GM04504 (cell line): ENCODE measurements at regions not wholly inside any gene's neighbourhood (a gene's known extent, or its start where the extent isn't known, plus 50 kb on each side); places are given as distances from the start of the nearest gene placed in this dataset.

Source experiments
- DNase-seq: peaks from one replicate; pipeline ENCODE4 v3.0.0-alpha.2; 2012; ENCODE audit warnings: low read depth

DNA sequence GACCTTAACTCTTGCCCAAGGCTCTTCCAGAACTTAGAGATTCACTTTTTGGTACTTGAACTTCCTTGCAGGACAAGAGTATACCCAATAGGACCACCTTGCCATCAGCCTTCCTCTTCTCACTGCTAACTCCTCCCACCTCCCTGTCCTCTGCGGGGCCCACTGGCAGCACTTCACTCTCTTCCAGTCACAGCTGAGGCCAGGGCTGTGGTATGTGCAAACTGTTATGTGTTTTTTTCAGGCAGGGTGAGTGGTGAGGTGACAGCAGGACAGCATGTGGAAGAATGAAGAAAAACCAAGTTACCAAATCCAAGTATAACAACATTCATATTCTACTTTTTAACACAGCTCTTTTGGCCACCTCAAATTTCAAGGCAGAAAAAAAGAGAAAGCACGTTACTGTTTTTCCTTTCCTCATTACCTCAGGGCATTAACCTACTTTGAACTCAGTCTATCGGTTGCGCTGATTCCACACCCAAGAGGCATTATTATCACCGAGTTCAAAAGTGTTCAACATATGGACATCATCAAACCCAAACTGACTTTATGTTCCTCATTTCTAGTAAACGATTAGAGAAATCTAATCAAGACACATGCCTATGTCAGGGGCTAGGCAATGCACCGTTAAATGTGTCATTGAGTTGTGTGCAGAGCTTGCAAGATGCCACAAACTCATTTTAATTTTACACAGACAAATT lies 605.2 kb upstream of the SYT4 start:
- no peak for DNase-seq

DNA sequence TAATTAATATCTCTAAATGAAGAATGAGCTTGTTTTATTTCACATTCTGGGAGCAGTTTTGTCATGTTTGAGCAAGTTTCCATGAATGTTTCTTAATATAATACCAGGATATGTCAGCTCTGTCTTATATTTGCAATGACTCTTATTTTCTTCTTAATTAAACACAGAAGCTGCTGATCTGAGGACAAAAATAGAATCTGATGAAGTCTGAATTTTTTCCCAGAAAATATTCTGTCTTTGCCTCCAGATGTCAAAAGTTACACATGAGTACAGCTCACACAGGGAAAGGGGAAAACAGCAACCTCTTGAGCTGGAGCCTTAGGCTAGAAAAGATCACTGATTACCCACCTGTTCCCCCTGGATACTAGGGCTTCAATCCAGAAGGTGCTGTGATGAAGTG lies 606.6 kb upstream of the SYT4 start:
- no peak for DNase-seq

DNA sequence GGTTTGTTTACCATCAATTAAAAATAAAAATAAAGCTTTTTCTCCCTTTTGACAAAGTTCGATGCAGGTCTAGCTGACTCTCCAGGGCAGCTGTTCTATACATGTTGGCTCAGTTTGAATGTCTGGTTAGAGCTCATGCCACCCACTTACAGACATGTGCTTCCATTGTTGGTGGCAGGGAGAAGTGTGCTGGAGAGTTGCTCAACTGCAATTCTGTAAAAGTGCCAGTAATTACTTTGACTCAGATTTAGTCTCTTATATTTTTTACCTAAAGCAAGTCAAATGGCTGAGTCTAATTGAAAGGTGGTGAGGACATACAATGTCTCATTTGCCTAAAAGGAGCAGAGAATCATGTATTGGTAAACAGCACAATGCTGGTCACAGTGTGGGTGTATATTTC lies 609.1 kb upstream of the SYT4 start:
- no peak for DNase-seq

DNA sequence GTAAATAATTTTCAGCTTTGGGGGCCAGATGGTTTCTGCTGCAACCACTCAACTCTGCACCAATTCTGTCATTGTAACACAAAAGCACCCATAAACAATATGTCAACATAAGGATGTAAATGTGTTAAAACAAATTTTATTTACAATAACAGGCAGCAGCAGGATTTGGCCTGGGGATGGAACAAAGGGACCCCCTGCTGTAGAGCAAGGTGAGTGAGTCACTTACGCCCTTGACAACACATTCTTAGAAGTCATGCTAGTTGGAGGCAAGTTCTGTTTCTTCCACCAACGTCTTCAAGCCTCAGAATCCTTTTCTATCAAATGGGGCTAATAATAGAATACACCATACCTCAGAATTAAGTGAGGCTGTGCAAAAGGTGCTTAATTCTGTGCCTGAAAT lies 610.2 kb upstream of the SYT4 start:
- DNase-seq = no peak

DNA sequence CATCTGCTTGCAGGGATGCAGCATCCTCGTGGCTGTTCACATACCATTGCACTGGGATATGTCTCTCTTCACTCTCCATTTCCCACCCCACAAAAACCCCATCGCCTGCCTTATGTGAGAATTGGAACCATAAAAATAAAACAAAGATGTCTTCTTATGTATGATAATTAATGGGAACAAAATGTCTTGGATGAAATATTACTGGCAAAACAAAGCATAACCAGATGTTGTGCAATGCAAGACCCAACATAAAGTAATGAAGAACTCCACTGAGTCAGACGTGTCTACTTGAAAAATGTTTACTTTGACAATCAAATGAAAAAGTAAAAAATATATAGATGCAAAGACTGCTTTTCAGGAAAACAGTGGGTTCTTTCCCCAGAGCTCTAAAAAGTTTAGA lies 611.3 kb upstream of the SYT4 start:
- no peak for DNase-seq

DNA sequence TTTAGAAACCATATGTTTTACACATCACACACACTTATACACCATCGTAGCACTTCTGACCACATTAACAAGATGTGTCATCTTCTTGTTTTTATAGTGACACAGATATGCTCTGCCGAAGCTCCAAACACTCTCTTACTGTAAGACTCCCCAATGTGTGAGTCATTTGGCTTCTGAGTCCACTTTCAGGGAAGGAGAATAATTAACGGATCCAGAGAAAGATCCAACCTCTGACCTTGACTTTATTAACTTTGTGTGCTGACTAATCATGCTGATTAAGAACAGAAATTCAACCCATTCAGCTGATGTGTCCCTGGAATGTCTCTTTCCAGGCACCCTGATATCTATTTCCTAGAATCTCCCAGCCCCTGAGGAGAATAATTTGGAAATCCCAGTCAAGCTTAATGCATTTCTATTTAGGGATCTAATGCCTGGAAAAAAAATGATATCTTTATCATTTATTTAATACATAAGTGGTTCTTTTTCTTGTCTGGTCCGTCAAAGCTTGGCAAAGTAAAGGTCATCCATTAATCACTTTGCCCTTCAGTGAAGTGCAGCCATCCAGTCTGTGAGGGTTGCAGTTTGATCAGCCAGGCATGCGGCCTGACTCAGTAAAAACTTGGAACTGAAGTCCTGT lies 615.8 kb upstream of the SYT4 start:
- peak; percentile 36 for DNase-seq

DNA sequence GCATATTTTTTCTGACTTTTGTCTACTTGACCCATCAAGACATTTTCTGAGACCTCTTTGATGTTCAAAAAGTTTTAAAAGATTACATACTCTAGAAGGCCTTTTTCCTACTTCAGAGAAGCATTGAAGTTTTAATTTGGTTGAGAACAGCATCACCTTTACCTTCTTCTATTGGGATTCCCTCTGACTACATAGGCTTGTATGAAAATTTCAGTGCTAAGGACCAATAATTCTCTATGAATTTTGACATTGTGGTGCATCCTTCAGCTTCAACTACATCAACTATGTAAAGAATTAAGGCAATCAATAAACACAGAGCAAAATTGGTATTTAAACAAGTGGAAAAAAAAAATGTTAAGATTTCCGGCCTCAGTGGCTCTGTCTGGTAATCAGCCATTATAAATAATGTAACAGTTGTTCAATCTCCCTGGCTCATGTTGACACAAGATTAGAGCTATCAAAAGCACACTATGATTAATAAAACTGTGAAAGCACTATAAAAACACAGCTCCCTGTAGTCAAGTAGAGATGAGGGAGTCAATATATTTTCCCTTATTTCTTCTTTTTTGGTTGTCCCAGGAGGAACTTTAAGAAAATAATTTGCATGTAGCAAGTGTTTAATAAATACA lies 627.0 kb upstream of the SYT4 start:
- DNase-seq = no peak

DNA sequence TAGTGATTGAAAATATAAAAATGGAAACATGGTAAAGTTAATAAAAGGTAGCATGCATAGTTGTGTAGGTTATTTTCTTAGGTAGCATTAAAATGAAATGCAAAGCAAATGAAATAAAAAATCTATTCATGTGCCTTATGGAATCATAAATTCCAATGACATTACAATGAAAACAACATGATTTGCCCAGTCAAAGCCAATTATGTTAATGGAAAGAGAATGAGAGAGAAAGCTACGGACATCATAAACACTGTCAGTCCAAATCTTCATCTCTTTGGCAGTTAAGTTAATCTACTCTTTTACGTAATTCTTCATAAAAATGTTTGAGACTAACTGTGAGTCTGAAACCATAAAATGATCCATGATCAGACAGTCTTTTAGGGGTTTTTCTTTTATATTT lies 636.7 kb upstream of the SYT4 start:
- no peak for DNase-seq

DNA sequence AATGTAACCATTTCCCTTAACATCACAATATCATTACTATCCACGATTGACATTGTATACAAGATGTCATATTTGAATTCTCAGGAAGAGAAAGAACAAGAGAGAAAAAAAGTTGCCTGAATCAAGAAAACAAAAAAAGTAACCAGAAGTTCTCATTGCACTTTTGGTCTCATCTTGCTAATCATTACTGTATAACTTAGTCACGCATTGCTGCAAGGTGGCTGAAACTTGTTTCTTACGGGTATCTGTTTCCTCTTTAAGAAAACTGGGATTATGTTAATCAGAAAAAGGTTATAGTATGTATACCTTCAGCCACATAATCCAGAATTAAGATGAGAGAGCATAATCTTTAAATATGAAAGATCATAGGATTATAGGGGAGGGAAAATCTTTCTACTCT lies 639.7 kb upstream of the SYT4 start:
- no peak for DNase-seq

DNA sequence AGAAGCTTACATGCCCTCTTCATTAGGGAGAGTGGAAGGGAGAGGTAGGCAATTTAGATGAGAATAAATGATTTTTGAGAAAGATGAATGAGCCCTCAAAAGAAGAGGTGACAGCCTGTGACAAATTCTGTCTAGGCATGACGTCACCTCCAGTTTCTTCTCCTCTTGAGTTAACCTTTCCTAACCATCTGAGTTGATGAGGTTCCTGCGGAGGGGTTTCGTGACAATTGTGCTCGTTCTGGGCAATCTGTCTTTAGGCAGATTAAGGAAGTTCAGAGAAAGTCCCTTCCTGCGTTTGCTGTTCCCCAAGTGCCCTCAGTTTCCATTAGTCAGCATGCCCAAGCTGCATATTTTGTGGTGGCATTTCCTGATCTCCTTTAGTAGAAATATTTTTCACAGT lies 640.2 kb upstream of the SYT4 start:
- DNase-seq = no peak

DNA sequence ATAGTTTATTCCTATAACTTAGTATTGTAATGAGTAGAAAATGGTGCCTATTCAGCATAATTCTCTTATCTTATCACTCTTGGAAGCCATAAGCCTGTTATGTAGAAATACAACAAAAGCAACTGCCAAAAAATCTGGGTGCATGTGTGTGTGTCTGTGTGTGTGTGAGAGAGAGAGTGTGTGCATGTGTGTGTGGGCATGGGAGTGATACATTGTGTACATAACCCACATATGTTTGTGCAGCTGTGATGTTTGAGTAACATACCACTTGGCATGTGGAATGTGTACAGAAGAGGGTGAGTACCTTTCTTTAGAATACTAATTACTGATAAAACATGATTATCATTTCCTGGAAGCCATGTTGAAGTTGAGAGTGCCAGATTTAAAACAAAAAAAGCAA lies 642.3 kb upstream of the SYT4 start:
- no peak for DNase-seq

DNA sequence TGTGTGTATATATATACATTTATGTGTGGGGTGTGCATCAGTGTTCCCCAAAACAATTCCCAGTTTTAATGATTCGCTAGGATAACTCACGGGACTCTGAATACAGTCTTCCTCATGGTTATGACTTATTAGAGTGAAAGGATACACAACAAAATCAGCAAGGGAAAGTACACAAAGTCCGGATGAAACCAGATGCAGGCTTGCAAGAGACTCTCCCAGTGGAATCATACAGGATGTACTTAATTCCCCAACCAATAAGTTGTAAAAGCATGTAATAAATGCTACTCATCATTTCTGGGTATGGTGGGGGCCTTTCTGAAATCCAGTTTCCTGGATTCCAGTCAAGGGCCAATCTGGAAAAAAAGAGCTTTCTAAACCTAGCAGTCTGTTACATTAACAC lies 654.1 kb upstream of the SYT4 start:
- no peak for DNase-seq

DNA sequence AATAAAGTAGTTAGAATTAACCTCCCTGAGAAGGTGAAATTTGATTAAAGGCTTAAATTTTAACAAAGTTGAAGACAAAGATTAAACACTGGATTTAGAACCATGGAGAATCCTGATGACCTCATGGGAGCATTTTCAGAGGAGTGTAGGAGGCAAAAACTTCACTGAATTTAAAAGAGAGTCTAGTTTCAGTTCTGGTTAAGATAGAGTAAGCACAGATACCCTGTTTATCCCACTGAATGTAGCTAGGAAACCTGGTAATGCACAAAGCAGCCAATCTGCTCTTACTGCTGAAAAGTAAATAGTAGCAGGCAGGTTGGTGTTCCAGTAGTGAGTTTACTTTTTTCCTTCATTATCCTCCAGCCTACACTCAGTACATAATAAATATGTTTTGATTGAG lies 654.9 kb upstream of the SYT4 start:
- DNase-seq = no peak

DNA sequence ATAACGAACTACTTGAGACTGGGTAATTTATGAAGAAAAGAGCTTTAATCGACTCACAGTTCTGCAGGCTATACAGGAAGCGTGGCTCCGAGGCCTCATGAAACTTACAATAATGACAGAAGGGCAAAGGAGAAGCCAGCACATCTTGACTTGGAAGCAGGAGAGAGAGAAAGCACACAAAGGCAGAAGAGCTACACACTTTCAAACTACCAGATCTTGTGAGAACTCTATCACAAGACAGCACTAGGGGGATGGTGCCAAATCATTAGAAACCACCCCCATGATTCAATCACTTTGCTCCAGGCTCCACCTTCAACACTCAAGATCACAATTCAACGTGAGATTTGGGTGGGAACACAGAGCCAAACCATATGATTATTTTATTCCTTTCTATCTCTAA lies 655.9 kb upstream of the SYT4 start:
- no peak for DNase-seq

DNA sequence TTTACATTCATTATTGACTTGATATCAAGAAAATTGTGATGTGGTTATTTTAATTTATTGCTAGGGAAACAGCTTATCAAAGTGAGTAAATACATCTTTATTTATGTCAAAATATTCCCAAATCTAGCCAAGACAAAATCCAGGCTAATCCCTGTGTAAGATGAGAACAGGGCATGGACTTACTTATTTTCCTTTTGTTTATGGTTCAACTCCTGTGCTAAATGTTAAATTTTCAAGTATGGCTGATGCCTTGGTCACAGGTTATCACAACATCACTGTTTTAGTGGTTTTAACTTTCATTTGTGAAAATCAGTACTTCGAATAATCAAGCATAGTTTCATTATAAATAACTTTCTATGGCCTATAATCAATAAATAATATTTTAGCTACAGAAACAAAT lies 657.0 kb upstream of the SYT4 start:
- no peak for DNase-seq

DNA sequence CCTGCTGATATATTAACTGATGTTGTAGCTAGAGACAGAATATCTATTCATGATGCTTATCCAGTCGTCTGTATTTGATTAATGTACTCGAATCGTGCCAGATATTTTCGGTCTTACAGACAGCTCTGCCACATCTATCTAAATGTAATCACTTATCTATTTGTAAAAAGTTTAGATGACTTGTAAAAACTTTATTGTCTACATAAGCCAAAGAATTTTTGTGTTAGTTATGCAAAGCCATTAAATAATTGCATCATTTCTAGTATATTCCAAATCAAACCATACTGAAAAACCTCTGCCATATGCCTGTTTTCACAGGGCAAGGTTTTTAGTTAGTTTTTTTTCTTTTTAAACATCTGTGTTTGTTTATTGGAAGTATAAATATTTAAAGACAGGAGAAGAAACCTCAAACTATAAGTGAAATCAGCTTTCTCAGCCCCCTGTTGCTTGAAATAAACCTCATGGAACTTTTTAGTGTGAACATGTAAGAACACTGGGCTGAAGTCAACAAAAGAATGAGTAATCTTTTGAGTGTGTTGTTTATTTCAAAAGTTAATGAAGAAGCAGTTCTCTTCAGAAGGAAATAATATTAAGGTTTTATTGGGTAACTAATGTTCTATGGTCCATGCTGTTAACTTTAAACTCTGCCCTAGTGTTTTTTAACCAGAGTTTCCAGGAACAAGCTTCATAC lies 657.6 kb upstream of the SYT4 start:
- peak; percentile 24 for DNase-seq

DNA sequence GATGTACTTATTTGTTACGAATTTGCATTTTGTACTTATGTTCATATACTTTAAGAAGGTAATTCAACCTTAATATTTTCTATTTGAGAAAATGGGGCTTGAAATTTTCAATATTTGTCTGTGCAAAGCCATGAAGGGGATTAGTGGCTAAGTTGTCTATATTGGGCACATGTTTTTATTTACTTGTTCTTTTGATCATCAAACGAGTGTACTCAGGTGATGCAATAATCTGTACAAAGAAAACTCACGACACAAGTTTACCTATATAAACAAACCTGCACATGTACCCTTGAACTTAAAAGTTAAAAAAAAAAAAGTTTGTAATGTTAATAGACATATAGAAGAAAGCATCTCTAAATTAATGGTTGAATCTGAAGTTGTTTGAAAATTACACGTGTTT lies 658.9 kb upstream of the SYT4 start:
- no peak for DNase-seq

DNA sequence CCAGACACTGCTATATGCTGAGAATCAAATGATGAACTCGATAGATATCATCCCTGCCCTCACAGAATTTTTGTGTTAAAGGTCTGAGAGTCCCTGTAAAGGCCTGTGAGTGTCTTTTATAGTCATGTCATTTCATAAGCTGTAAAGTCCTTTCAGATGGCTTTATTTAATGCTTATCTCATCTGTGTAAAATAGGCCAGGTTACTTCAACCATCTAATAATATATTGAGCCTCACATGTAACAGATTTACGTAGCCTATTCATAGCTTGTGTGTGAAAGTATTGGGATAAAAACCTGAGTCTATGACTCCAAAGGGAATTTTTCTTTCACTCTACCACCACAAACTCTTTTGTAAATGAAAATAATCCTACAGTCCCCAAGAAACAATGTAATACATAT lies 672.0 kb upstream of the SYT4 start:
- no peak for DNase-seq

DNA sequence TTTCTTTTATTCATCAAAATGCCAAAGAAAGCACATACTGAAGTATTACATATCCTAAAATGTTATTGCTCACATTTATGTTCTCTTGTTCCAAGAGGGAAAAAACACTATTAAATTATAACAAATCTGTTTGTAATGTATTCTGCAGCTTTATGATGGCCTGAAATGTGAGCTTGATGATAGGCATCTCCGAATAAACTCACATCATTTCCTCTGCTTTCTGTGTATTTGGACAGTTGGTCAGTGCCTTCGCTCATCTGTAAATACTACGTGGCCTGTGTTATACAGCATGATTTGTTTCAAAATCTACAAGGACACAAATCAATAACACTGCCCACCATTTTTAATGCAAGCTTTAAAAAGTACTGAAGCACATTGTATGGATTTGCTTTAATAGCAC lies 672.8 kb upstream of the SYT4 start:
- no peak for DNase-seq

DNA sequence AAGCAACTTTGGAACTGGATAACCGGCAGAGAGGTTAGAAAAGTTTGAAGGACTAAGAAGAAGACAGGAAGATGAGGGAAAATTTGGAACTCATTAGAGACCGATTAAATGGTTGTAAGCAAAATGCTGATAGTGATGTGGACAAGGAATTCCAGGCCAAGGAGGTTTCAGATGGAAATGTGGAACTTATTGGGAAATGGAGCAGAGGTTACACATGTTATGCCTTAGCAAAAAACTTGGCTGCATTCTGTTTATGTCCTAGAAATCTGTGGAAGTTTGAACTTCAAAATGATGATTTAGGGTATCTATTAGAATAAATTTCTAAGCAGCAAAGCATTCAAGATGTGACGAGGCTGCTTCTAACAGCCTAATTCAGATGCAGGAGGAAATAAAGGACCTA lies 675.1 kb upstream of the SYT4 start:
- DNase-seq = no peak

DNA sequence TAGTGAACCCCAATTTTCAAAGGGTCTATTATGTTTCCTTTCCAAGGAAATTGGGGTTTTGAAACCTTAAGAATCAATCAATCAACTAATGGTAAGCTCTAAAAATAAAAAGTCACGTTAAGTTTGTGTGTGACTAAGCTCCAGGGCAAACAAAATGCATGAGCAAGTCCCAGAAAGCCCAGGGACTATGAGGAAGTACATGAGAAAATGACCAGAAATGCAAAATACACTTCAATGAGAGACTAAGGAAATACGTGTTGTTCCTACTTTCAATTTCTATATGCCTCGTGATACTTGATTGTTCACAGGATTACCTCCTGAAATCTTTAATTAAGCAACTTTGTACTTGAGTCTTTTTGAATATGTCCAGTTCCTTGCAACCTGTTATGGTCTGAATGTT lies 684.4 kb upstream of the SYT4 start:
- DNase-seq = no peak

DNA sequence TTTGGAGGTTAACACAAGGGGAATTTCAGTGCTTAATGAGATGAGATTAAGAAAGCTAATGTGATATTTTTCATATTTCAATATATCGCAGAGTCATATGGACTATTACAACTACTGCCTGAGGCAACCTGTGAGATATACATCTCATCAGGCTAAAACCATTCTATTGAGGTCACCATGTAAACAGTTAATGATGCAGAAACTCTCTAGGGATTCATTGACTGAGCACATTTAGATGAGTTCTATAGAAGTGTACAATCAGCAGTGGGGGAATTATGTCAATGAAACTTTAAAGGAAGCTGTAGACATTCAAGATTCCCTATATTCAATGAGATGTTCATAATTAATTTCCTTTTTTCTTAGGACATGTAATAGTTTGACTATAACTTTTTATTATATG lies 687.4 kb upstream of the SYT4 start:
- DNase-seq = no peak

DNA sequence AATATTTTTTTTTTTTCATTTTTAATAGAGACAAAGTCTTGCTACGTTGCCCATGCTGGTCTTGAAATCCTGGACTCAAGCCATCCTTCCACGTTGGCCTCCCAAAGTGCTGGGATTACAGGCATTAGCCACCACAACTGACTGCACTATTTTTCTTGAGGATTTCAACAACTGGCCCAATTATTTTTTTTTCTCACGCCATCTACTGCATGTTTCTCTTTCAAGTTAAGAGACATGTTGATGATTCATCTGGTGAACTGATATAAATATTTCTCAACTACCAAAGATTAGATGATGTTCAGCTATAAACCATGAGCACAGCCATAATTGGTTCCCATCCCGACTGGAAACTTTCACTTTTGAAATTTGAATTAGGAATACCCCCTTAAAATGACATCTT lies 688.4 kb upstream of the SYT4 start:
- DNase-seq = no peak
